ENCODE measurements at regions not wholly inside any gene's neighbourhood (a gene's known extent, or its start where the extent isn't known, plus 50 kb on each side); places are given as distances from the start of the nearest gene placed in this dataset.
"Not testable (repeated sequence)": the region's sequence is repeated elsewhere in the genome, so short reads cannot be mapped to it uniquely, and the experiment has no call there.

- no peak for DNase-seq (ENCODE audit: low read depth)
- no peaks in the 10 kb centered on the region for H3K36me3 ChIP-seq (ENCODE audit: control insufficient read depth, insufficient read depth, low read length)
- no peak for TF ChIP-seq CTCF (IDR thresholded peaks at IDR 0.05; ENCODE audit: insufficient read depth, low read length, severe bottlenecking)
These were observed 70.5 kb upstream of the PRL start for GRCh38 chr6:22367346-22367745.

GRCh38 chr6:22368794-22369193 lies 72.0 kb upstream of the PRL start:
- FAIRE-seq, result no peak
- Histone ChIP-seq H3K36me3 (ENCODE audit: control insufficient read depth, insufficient read depth, low read length) (no peaks in the 10 kb centered on the region), H3K4me3 (ENCODE audit: low read depth, low read length) (no peak overlapping the region), H3K27me3 (ENCODE audit: control insufficient read depth, insufficient read depth, low read length) (no peaks in the 10 kb centered on the region)
- no peak for TF ChIP-seq CTCF (IDR thresholded peaks at IDR 0.05; ENCODE audit: insufficient read depth, low read length, severe bottlenecking)
- no peak for DNase-seq (ENCODE audit: low read depth)

More at GRCh38 chr6:22367346-22367745, 70.5 kb upstream of the PRL start:
- FAIRE-seq, result no peak
- no peak overlapping the region for H3K4me3 ChIP-seq (ENCODE audit: low read depth, low read length)
- H3K27me3 ChIP-seq (ENCODE audit: control insufficient read depth, insufficient read depth, low read length), result no peaks in the 10 kb centered on the region

GRCh38 chr6:22372922-22373321 lies 76.1 kb upstream of the PRL start:
- no peaks in the 10 kb centered on the region for H3K36me3 ChIP-seq (ENCODE audit: control insufficient read depth, insufficient read depth, low read length)
- no peaks in the 10 kb centered on the region for H3K27me3 ChIP-seq (ENCODE audit: control insufficient read depth, insufficient read depth, low read length)
- DNase-seq (ENCODE audit: low read depth), result no peak
- TF ChIP-seq CTCF (IDR thresholded peaks at IDR 0.05; ENCODE audit: insufficient read depth, low read length, severe bottlenecking), result no peak
- FAIRE-seq, result no peak
- H3K4me3 ChIP-seq (ENCODE audit: low read depth, low read length), result no peak overlapping the region

DNA sequence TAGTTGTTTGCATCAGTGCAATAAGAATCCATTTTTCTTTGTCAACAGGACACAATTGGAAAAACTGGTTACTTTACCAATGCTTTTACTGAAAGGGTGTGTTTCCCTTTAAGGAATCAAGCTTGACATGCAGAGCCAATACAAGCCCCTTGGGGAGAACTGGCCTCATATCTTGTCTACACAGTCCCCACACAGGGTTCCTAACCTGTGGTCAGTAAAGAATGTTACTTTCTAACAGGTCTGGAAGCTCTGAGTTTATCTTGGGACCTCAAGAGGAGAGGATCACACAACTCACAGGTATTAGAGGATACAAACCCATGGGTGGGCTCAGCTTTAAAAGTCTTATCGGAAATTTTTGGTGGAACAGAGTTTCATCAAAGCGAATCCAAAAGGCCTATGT lies 78.1 kb upstream of the PRL start:
- H3K36me3 ChIP-seq (ENCODE audit: control insufficient read depth, insufficient read depth, low read length); H3K4me3 ChIP-seq (ENCODE audit: low read depth, low read length); H3K27me3 ChIP-seq (ENCODE audit: control insufficient read depth, insufficient read depth, low read length); DNase-seq (ENCODE audit: low read depth); FAIRE-seq: not testable (repeated sequence)

DNA sequence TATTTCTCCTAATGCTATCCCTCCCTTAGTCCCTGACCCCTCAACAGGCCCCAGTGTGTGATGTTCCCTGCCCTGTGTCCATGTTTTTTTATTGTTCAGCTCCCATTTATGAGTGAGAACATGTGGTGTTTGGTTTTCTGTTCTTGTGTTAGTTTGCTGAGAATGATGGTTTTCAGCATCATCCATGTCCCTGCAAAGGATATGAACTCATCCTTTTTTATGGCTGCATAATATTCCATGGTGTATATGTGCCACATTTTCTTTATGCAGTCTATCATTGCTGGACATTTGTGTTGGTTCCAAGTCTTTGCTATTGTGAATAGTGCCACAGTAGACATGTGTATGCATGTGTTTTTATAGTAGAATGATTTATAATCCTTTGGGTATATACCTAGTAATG lies 79.5 kb upstream of the PRL start:
- H3K4me3 ChIP-seq (ENCODE audit: low read depth, low read length); FAIRE-seq; DNase-seq (ENCODE audit: low read depth); H3K27me3 ChIP-seq (ENCODE audit: control insufficient read depth, insufficient read depth, low read length); H3K36me3 ChIP-seq (ENCODE audit: control insufficient read depth, insufficient read depth, low read length): not testable (repeated sequence)

- H3K27me3 ChIP-seq (ENCODE audit: control insufficient read depth, insufficient read depth, low read length); H3K36me3 ChIP-seq (ENCODE audit: control insufficient read depth, insufficient read depth, low read length); FAIRE-seq: not testable (repeated sequence)
These were observed 81.7 kb upstream of the PRL start for GRCh38 chr6:22378536-22378935.

DNA sequence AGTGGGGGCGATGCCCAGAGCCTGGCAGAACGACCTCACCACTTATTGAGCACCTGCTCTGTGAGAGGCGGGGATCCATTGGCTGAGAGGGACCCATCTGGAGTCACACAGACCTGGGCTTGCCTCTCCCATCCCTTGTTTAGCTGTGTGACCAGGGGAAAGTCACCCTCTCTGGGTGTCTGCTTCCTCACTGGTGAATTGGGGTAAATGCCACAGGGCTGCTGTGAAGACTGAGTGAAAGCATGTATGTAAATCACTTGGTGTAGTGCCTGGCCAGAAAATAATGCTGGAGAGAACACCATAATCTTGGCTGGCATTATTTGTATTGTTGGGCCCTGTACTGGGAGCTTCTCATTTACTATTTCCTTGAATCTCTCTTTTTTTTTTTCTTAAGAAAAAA lies 83.4 kb upstream of the PRL start:
- Histone ChIP-seq H3K27me3 (ENCODE audit: control insufficient read depth, insufficient read depth, low read length) (no peaks in the 10 kb centered on the region), H3K4me3 (ENCODE audit: low read depth, low read length) (no peak overlapping the region), H3K36me3 (ENCODE audit: control insufficient read depth, insufficient read depth, low read length) (no peaks in the 10 kb centered on the region)
- no peak for DNase-seq (ENCODE audit: low read depth)
- no peak for FAIRE-seq
- TF ChIP-seq CTCF (IDR thresholded peaks at IDR 0.05; ENCODE audit: insufficient read depth, low read length, severe bottlenecking), result no peak

More at GRCh38 chr6:22378536-22378935, 81.7 kb upstream of the PRL start:
- H3K4me3 ChIP-seq (ENCODE audit: low read depth, low read length); DNase-seq (ENCODE audit: low read depth): not testable (repeated sequence)
